SK-N-SH (cell line): ENCODE measurements at regions not wholly inside any gene's neighbourhood (a gene's known extent, or its start where the extent isn't known, plus 50 kb on each side); places are given as distances from the start of the nearest gene placed in this dataset.

Source experiments
- CHD2 ChIP-seq: fragments of 150-350 bp; IDR thresholded peaks from 2 replicates; pipeline ENCODE4 v1.6.1; 2018; ENCODE audit warnings: low read length; ENCODE audit not compliant: partially characterized antibody
- CTCF ChIP-seq: fragments of 200-600 bp; sonication (generic); IDR thresholded peaks from 2 replicates; pipeline ENCODE4 v1.6.1; 2017; ENCODE audit warnings: antibody characterized with exemption, mild to moderate bottlenecking, moderate library complexity
- GABPA ChIP-seq: IDR thresholded peaks from 2 replicates; pipeline ENCODE4 v1.4.0; 2012; ENCODE audit warnings: low read depth, mild to moderate bottlenecking
- GATA2 ChIP-seq: sonication (generic); formaldehyde crosslinking; IDR thresholded peaks from 2 replicates; pipeline ENCODE4 v1.5.0; 2020; ENCODE audit warnings: mild to moderate bottlenecking, missing genetic modification reagents
- JUND ChIP-seq: IDR thresholded peaks from 2 replicates; pipeline ENCODE4 v1.4.0; 2012
- POLR2AphosphoS5 ChIP-seq: IDR thresholded peaks from 2 replicates; pipeline ENCODE4 v1.6.1; 2012; ENCODE audit warnings: low read depth, low read length
- RAD21 ChIP-seq: IDR thresholded peaks from 2 replicates; pipeline ENCODE4 v1.6.1; 2012; ENCODE audit warnings: mild to moderate bottlenecking, low read length
- RCOR1 ChIP-seq: fragments of 150-350 bp; IDR thresholded peaks from 2 replicates; pipeline ENCODE4 v1.6.1; 2017; ENCODE audit warnings: antibody characterized with exemption, low read length
- RFX5 ChIP-seq: IDR thresholded peaks from 2 replicates; pipeline ENCODE4 v1.6.1; 2012; ENCODE audit warnings: mild to moderate bottlenecking, improper control_type of control experiment, low read length
- RXRA ChIP-seq: IDR thresholded peaks from 2 replicates; pipeline ENCODE4 v1.4.0; 2012; ENCODE audit warnings: low read depth, mild to moderate bottlenecking, borderline replicate concordance
- SMC3 ChIP-seq: IDR thresholded peaks from 2 replicates; pipeline ENCODE4 v1.6.1; 2012; ENCODE audit warnings: low read depth, low read length, improper control_type of control experiment
- YY1 ChIP-seq: IDR thresholded peaks from 2 replicates; pipeline ENCODE4 v1.4.0; 2012; ENCODE audit warnings: low read depth, mild to moderate bottlenecking

DNA sequence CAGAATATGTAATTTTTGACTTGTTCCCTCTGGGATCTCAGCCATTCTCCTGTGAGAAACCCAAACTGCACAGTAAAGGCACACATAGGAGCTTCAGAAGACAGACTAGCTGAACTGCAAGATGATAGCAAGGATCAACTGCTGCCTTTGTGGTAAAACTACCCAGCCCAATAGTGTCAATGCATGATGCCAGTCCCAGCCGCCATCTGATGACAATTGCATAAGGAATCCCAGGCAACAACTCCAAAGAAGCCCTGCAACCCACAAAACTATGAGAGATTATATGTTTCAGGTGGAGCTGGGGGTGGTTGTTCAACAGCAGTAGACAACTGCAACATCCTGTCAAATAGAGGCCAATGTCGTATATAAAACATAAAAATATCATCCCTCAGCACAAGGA lies 192.4 kb upstream of the ARPP21 start:
- TF ChIP-seq JUND (no peak), RCOR1 (no peak), CTCF (no peak), SMC3 (no peak), RFX5 (no peak), POLR2AphosphoS5 (no peak), YY1 (no peak), GATA2 (CRISPR knock-in tag) (no peak), RXRA (no peak), GABPA (no peak), RAD21 (no peak), CHD2 (no peak)
